Uterus (tissue), 2 donors: ENCODE measurements at regions not wholly inside any gene's neighbourhood (a gene's known extent, or its start where the extent isn't known, plus 50 kb on each side); places are given as distances from the start of the nearest gene placed in this dataset.

Source experiments
- POLR2A ChIP-seq, 2 donors: fragments of 450-650 bp; IDR thresholded peaks; one replicate each; pipeline ENCODE4 v1.6.1; 2016; ENCODE audit warnings: antibody characterized with exemption in 2 of 2, mild to moderate bottlenecking in 1 of 2, moderate library complexity in 1 of 2
- TF ChIP-seq, protein P1 (sequence below), 4 experiments: fragments of 200-600 bp in 2 of 4; fragments of 450-650 bp in 2 of 4; sonication (generic) in 2 of 4; IDR thresholded peaks; one replicate each; pipeline ENCODE4 v1.5.1; 2016 to 2019; ENCODE audit warnings: antibody characterized with exemption in 4 of 4, mild to moderate bottlenecking in 2 of 4, moderate library complexity in 1 of 4

GRCh38 chr14:34355584-34356263, 106.3 kb downstream of the SPTSSA start:
- TF ChIP-seq, protein P1, sequence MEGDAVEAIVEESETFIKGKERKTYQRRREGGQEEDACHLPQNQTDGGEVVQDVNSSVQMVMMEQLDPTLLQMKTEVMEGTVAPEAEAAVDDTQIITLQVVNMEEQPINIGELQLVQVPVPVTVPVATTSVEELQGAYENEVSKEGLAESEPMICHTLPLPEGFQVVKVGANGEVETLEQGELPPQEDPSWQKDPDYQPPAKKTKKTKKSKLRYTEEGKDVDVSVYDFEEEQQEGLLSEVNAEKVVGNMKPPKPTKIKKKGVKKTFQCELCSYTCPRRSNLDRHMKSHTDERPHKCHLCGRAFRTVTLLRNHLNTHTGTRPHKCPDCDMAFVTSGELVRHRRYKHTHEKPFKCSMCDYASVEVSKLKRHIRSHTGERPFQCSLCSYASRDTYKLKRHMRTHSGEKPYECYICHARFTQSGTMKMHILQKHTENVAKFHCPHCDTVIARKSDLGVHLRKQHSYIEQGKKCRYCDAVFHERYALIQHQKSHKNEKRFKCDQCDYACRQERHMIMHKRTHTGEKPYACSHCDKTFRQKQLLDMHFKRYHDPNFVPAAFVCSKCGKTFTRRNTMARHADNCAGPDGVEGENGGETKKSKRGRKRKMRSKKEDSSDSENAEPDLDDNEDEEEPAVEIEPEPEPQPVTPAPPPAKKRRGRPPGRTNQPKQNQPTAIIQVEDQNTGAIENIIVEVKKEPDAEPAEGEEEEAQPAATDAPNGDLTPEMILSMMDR (IDR thresholded peaks at IDR 0.05), result no peak
- TF ChIP-seq POLR2A (IDR thresholded peaks at IDR 0.05), result no peak
